ENCODE measurements at regions not wholly inside any gene's neighbourhood (a gene's known extent, or its start where the extent isn't known, plus 50 kb on each side); places are given as distances from the start of the nearest gene placed in this dataset.

DNA sequence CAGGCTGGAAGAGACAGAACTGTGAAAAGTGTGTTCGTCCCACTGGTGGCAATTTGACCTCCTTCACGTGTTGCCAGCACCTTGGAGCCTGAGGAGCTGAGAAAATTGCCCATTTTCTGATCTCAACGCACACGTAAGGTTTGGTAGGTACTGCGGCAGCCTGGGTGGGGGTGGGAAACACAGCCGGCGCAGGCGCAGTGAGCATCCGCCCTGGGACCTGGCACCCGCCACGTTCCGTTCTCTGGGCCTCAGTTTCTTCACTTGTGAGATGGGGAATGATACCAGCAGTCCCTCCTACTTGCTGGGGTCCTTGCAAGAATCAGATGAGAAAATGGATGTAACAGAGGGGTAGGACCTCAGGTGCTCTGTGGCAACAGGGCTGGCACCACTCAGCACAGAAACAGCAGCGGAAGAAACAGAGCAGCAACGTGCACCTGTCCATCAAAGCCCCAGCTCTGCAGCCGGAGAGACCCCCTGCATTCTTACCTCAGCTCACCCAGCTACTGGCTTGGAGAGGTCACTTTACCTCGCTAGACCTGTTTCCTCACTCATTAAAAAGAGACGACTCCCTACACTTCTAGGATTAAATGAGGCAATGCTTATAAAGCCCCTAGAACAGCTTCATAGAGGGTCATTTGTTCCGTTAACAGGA is 458.0 kb upstream of the ID2 start:
- no peak for DNase-seq

DNA sequence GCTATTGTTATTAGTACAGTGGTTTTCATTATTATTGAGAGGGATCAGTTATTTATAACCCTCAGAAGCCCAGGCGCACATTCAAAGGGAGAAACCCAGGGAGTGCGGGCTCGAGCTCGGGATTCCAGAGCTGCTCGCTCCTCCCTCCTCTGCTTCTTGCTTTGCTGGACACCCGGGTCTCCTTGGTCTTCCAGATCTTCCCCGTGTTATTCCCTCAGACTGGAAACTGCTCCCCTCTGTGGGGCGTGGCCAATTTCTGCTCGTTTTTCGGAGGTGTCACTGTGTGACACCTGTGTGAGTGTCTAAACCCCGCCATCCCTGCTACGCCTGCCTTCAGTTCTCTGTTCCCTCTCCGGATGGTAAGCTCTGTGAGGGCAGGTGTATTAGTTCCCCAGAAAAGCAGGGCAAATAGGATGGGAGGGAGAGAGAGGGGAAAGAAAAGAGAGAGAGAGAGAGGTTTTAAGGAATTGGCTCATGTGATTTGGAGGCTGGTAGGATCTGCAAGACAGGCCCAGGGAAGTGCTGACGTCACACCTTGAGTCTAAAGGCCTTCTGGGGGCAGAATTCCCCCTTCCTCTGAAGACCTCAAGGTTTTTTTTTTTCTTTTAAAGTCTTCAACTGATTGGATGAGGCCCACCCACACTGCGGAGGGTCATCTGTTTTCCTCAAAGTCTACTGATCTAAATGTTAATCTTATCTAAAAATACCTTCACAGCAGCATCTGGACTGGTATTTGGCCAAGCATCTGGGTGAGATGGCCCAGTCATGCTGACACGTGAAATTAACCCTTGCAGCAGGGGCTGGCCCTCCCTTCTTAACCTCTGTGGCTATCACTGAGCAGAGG is 457.3 kb upstream of the ID2 start:
- DNase-seq: no peak

DNA sequence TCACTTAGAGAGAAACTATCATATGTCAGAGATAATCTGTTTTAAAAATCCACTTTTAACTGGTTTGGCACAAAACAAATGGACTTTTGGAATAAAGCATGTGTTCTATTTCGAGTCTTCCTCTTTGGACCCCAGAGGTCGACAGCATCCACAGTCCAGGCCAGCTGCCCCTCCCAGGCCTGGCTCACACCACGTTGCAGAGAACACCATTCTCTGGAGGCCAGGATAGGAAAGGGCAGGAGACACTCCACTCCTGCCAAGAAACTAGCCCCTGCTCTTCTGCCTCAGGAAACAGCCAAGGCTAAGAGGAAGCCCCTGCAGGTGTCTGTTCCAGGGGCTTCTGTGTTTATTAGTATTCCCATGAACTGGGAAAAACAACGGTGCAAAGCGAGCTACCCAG is 456.6 kb upstream of the ID2 start:
- DNase-seq: no peak

DNA sequence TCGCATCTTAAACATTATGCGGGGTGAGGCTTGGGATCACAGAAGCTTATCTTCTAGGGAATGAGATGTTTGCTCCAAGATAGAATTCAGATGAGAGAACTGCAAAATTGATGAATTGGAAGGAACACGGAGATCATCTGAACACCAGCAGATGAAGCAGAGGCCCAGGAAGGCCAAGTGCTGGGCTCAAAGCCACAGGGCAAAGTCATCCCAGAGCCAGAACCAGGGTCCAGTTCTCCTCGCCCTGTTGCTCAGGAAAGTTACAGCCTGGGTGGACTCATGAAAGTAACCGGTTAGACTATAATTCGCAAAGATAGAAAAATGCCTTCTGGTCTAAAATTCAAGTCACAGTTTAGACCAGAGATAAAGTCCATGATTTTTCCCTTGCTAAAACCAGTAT is 456.1 kb upstream of the ID2 start:
- DNase-seq: no peak

DNA sequence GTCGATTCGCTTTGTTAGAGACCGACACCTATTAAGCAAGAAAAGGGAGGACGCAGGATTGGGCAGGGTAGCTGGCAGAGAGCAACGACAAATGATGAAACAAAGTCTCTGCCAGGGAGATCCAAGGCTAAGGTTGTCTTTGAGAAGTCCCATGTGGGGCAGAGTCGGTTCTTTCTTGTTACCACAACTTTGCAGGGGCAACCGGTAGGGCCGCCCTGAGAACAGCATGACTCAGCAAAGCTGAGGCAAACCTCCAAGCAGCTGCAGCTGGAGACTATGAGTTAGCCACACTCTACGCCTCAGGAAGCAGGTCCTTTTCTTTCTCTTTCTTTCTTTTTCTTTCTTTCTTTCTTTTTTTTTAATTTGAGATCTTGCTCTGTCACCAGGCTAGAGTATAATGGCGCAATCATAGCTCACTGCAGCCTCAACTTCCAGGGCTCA is 452.3 kb upstream of the ID2 start:
- DNase-seq: peak; percentile 40 to 61

DNA sequence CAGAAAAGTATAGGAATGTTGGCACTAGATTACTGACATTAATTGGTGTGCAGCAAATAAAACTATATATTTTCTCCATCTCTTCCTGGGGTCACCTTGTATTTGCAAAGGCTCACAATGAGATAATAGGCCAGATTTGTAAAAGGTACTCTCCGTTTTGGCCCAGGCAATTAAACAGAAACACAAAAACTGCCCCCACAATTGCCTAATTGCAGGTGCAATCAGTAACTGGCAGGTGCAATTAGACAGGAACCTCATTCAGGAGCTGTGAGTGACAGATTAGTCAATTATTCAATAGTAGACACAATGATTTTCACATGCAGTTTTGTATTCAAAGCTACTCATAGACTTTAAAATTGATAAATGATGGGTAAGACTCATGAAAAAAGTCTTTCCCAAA is 451.4 kb upstream of the ID2 start:
- no peak for DNase-seq

DNA sequence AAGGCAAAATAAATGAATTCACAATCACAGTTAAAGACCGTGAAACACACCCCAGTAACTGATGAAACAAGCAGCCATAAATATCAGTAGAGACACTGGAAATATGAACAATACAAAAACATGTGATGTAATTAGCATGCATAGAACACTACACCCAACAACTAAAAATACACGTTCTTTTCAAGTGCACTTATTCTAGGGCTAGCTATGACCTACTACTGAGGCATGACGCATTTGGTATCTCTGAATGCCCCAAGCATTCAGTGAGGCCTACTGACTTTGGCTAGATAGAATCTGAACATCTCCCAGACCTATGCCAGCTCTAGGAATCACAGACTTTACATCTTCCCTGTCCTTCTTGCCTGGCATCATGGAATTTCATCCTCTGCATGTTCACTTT is 450.0 kb upstream of the ID2 start:
- no peak for DNase-seq

- no peak for DNase-seq
Observed at GRCh38 chr2:8232871-8233270, 449.0 kb upstream of the ID2 start.

DNA sequence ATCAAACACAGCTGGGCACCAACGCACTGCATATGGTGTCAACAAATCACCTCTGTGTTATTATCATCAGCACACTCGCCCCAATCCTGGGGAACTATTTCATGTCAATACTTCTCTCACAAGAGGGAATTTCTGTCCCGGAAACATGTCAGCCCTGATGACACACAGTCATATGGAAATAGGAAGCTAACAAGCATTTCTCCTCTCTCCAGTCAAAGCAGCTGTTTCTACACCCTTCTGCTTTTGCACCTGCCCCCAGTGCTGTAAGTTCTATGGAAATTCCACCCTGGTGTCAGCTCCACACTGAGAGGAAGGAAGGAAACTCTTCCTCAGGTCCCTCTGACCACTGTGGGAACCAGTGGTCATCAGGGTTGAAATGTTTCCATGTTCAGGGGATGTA is 447.6 kb upstream of the ID2 start:
- no peak for DNase-seq

- no peak for DNase-seq
Observed at GRCh38 chr2:8234757-8235374, 447.0 kb upstream of the ID2 start.

- no peak for DNase-seq
Observed at GRCh38 chr2:8235419-8235818, 446.4 kb upstream of the ID2 start.

- DNase-seq: no peak
Observed at GRCh38 chr2:8236391-8236790, 445.5 kb upstream of the ID2 start.

DNA sequence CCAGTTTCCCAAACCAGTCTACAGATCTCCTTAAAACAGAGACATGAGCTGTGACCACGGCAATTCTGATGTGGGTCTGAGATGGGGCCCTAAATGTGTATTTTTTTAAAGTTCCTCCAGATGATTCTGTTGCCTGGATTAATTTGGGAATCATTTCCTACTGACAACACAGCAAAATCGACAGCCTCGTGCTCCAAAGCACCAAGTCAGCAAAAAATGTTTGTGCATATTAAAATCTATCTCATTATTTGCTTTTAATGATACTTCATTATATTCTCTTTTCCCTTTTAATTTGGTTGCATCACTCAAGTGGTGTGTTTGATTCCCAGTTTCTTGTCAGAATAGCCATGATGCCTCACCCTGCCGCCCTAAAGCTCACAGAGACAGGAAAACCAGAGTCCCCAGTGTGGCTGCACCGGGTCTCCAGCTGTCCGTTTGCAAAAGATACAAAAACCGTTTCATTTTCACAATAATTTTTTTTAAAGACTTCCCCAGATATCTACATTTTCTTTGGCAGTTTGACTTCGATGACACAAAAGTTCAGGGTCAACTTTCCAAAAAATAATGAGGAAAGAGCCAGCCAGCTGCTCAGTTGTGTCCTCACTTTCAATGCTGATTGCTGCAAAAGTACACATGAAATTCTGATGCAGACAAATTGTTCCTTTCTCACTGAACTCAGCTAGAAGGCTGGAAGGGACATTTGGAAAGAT is 443.2 kb upstream of the ID2 start:
- no peak for DNase-seq

GRCh38 chr2:8239531-8240088 is 442.2 kb upstream of the ID2 start:
- peak in 1 of 2 experiments; percentile 34 for DNase-seq

DNA sequence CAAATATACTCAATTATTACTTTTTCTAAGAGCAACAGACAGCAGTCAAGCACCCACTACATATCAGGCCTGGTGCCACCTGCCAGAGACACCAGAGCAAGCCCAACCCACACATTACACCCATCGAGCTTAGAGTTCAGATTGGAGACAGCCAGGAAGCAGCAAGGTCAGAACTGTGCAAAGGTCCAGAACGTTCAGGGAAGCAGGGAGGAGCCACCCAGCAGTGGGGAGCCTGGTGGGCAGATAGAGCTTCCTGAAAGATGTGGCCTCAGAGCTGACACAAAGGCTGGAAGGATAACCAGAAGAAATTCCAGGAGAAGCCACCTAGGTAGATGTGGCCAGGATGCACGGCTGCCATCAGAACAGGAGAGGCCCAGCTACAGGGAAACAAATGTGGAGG is 440.5 kb upstream of the ID2 start:
- no peak for DNase-seq

GRCh38 chr2:8242739-8243138 is 439.1 kb upstream of the ID2 start:
- DNase-seq: no peak

DNA sequence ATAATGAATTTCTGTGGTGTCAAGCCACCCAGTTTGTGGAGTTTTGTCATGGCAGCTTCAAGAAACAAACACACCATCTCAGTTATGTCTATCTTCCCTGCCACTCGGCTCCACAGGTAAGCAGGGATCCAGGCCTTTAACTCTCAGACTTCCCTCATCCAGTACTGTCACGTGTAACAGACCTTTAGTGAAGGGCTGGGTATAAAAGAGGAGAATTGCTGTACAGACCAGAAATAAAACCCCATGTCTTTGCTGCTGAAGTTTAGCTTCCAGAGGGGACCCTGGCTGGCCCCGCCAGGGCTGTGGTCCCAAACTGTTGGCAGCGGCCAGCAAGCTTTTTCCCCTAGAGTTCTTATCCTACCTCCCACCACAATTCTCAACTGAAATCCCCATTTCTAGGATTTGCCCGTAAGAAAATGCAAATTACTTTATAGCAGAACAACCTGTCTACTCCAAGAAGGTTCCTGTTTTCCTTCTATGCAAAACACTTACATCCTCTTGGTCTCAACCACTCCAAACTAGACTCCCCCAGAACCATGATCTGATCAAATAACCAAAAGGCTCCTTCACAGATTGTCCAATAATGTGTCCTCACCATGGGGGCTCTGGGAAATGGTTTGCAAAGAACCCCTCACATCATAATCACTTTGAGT is 438.0 kb upstream of the ID2 start:
- DNase-seq: no peak

DNA sequence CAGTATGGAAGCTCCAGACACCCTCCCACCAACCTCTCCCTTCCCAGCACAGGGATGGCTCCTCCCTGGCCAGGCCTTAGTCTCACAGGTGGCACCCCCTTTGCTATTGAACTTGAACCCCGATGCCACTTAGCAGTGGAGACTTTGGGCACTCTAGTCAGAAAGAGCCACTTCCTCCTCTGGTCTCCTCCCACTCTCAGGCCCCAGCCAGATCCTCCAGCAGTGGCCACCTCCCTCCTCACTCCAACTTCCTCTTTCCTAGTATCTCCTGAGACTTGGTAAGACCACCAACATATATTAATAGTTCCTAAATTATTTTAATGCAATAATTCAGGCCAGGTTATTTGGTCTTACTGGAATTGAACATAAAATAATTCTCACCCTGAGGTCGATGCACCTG is 437.2 kb upstream of the ID2 start:
- no peak for DNase-seq

DNA sequence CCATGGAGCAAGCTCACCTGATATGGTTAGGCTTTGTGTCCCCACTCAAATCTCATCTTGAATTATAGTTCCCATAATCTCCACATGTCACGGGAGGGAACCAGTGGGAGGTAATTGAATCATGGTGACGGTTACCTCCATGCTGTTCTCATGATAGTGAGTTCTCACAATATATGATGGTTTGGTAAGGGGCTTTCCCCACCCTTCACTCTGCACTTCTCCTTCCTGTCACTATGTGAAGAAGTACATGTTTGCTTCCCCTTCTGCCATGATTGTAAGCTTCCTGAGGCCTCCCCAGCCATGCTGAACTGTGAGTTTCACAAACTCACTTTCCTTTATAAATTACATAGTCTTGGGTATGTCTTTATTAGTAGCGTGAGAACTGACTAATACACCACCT is 435.7 kb upstream of the ID2 start:
- no peak for DNase-seq

DNA sequence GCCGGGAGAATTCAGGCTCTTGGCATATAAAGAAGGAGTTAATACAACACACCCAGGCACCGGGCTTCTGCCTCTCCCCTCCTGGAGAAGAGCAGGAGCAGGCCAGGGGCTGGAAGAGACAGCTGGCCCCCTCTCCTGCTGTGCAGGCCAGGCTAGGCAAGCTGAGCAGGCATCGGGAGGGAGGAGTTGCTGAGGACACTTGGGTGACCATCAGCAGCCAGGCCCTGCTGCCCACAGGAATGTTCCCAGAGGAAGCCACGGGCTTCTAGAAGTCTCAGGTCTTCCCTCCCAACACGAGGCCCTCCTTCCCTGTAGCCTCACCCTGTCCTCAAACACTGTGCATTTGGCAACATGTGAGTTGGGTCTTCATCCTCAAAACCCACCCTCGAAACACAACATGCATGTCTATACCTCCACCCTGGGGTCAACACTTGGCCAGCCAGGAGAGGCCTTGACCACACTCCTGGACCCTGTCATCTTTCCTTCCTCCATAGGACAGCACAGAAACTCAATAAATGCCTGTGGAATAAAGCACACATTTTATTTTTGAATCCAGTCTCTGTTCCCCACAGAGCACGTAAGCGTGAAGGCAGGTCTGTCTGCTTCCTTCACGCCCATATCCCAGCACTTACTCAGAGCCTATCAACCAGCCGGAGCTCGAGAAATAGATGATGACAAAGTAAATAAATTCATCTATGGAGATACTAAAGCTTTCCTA is 433.8 kb upstream of the ID2 start:
- DNase-seq: no peak

- DNase-seq: no peak
Observed at GRCh38 chr2:8248623-8248957, 433.3 kb upstream of the ID2 start.

GRCh38 chr2:8249141-8249540 is 432.7 kb upstream of the ID2 start:
- no peak for DNase-seq
